Heart left ventricle (tissue), 16 donors: ENCODE measurements at regions not wholly inside any gene's neighbourhood (a gene's known extent, or its start where the extent isn't known, plus 50 kb on each side); places are given as distances from the start of the nearest gene placed in this dataset.

ENCODE experiments used
- ATAC-seq, 4 donors: fragments of 200-7000 bp; cut with Tn5 transposase; one replicate each; pipeline ENCODE4 v1.9.1; 2020 to 2022; ENCODE audit warnings: moderate library complexity in 4 of 4, mild to moderate bottlenecking in 3 of 4, moderate number of reproducible peaks in 1 of 4
- DNase-seq, 5 donors: peaks; one replicate each; pipeline ENCODE4 v3.0.0-alpha.2; 2020
- H3K27ac ChIP-seq, 12 donors: fragments of 200-600 bp; sonication (generic) in 4 of 12; one replicate each; pipeline versions ENCODE4 v1.5.0 to v1.8.0; 2016 to 2022; ENCODE audit warnings: mild to moderate bottlenecking in 2 of 12
- H3K27me3 ChIP-seq, 9 donors: fragments of 200-600 bp; sonication (generic) in 2 of 9; one replicate each; pipeline versions ENCODE4 v1.5.1 to v1.8.0; 2016 to 2022; ENCODE audit warnings: mild to moderate bottlenecking in 3 of 9
- H3K36me3 ChIP-seq, 9 donors: fragments of 200-600 bp; sonication (generic) in 2 of 9; one replicate each; pipeline versions ENCODE4 v1.5.0 to v1.8.0; 2018 to 2022; ENCODE audit warnings: mild to moderate bottlenecking in 2 of 9
- H3K4me1 ChIP-seq, 12 donors: fragments of 200-600 bp; sonication (generic) in 4 of 12; one replicate each; pipeline versions ENCODE4 v1.5.0 to v1.8.0; 2016 to 2022; ENCODE audit warnings: mild to moderate bottlenecking in 3 of 12
- H3K4me3 ChIP-seq, 12 donors: fragments of 200-600 bp; sonication (generic) in 4 of 12; one replicate each; pipeline versions ENCODE4 v1.5.0 to v1.8.0; 2017 to 2022; ENCODE audit warnings: mild to moderate bottlenecking in 9 of 12, moderate library complexity in 4 of 12
- H3K9me3 ChIP-seq, 12 donors: fragments of 200-600 bp; sonication (generic) in 4 of 12; one replicate each; pipeline versions ENCODE4 v1.5.0 to v1.8.0; 2016 to 2022; ENCODE audit warnings: mild to moderate bottlenecking in 1 of 12
- CTCF ChIP-seq, 12 donors: fragments of 200-600 bp; sonication (generic) in 4 of 12; IDR thresholded peaks; one replicate each; pipeline versions ENCODE4 v1.5.0 to v1.8.0; 2018 to 2022; ENCODE audit warnings: antibody characterized with exemption in 12 of 12, mild to moderate bottlenecking in 5 of 12
- POLR2A ChIP-seq, 2 donors: fragments of 450-650 bp; IDR thresholded peaks; one replicate each; pipeline ENCODE4 v1.6.1; 2017; ENCODE audit warnings: antibody characterized with exemption in 2 of 2, mild to moderate bottlenecking in 2 of 2, moderate library complexity in 2 of 2
- WGBS, 4 donors: extraction: QIAGEN DNeasy Blood & Tissue Kit in 2 of 4; methylation state at CpG; one replicate each; pipeline versions ENCODE4 v1.1.5 to v1.1.7; 2013 to 2018; 5-methylcytosine and 5-hydroxymethylcytosine counted together
- intact Hi-C, 10 donors: fragments of 100-400 bp; cut with DNase I; formaldehyde crosslinking; loops; one replicate each; pipeline versions ENCODE4 v1.11.1 to v1.14.2; 2022
- donor health status: ischemic (EF 13 %, LVEDD 7.1; RV severe dilation, severe dysfunction).
- donor health status: healthy with polysubstance abuse.
- donor health status: DM: no; HTN: yes; CAD: no.
- donor health status: DM: no; HTN: no; CAD: no.
- donor health status: ischemic (EF 25% LVEDD 6.9; RV normal size, moderate dysfunction).
- donor health status: ischemic (EF 25% LVEDD 5.7; RV mildly dilated, moderate dysfunction).
- donor health status: healthy.
- donor health status: DM: yes; HTN: yes; CAD: no.
- donor health status: ischemic (EF 35%, LVEDD 5.7; RV mildly dilated, moderate dysfunction).
- donor health status: nonischemic (EF 11% LVEDD 7.7; RV severe dilation, severe dysfunction).
- donor health status: DM: yes; HTN: yes; CAD: no.
- donor health status: PGD.
- donor health status: ischemic (EF 29% LVEDD 5.4; RV normal size, mild dysfunction).
- donor health status: nonischemic (EF 23%, LVEDD 6.1; RV moderate dilation, normal function).

GRCh38 chr5:21661184-21661583 lies 1192.0 kb downstream of the CDH12 start:
- H3K27ac ChIP-seq: no peak overlapping the region
- intact Hi-C loops: no loop called here
- no peaks in the 10 kb centered on the region for H3K27me3 ChIP-seq
- DNase-seq: no peak
- no peak overlapping the region for H3K4me3 ChIP-seq
- peaks cover 0 to 3% (median 0%) of the 10 kb centered on the region in 12 donors for H3K9me3 ChIP-seq
- 69 to 82% (median 72%) methylated on average over 2 of the region's 2 CpGs for WGBS, 4 donors
- no peaks in the 10 kb centered on the region for H3K36me3 ChIP-seq
- no peaks in the 10 kb centered on the region for H3K4me1 ChIP-seq
- TF ChIP-seq POLR2A (IDR thresholded peaks at IDR 0.05): no peak
- TF ChIP-seq CTCF (IDR thresholded peaks at IDR 0.05): no peak
- ATAC-seq: no peak

GRCh38 chr5:21654556-21654955 lies 1198.6 kb downstream of the CDH12 start:
- H3K4me1 ChIP-seq: no peaks in the 10 kb centered on the region
- no peak for DNase-seq

GRCh38 chr5:21649969-21650368 lies 1203.2 kb downstream of the CDH12 start:
- WGBS, 4 donors: 34 to 50% (median 44%) methylated on average over 3 of the region's 3 CpGs
- Histone ChIP-seq H3K27me3 (no peaks in the 10 kb centered on the region), H3K27ac (no peak overlapping the region), H3K9me3 (no peaks in the 10 kb centered on the region), H3K36me3 (no peaks in the 10 kb centered on the region), H3K4me3 (no peak overlapping the region), H3K4me1 (no peaks in the 10 kb centered on the region)
- intact Hi-C loops: no loop called here
- no peak for ATAC-seq
- no peak for TF ChIP-seq POLR2A (IDR thresholded peaks at IDR 0.05)
- TF ChIP-seq CTCF (IDR thresholded peaks at IDR 0.05): no peak
- DNase-seq: no peak

More at GRCh38 chr5:21654556-21654955, 1198.6 kb downstream of the CDH12 start:
- H3K27ac ChIP-seq: no peak overlapping the region
- no peak overlapping the region for H3K4me3 ChIP-seq
- no peaks in the 10 kb centered on the region for H3K27me3 ChIP-seq
- TF ChIP-seq POLR2A (IDR thresholded peaks at IDR 0.05): no peak
- no peak for TF ChIP-seq CTCF (IDR thresholded peaks at IDR 0.05)
- WGBS, 4 donors: 61 to 77% (median 67%) methylated on average over 2 of the region's 2 CpGs
- intact Hi-C loops: no loop called here
- H3K9me3 ChIP-seq: no peaks in the 10 kb centered on the region
- no peaks in the 10 kb centered on the region for H3K36me3 ChIP-seq
- no peak for ATAC-seq

- intact Hi-C loops: no loop called here
- TF ChIP-seq POLR2A (IDR thresholded peaks at IDR 0.05): no peak
- TF ChIP-seq CTCF (IDR thresholded peaks at IDR 0.05): no peak
- Histone ChIP-seq H3K27me3 (no peaks in the 10 kb centered on the region), H3K36me3 (no peaks in the 10 kb centered on the region), H3K4me3 (no peak overlapping the region), H3K4me1 (no peaks in the 10 kb centered on the region), H3K9me3 (no peaks in the 10 kb centered on the region), H3K27ac (no peak overlapping the region)
- ATAC-seq (no peak), DNase-seq (no peak)
- WGBS, 4 donors: 63 to 68% (median 68%) methylated on average over 2 of the region's 2 CpGs
Observed at GRCh38 chr5:21646469-21646868, 1206.7 kb downstream of the CDH12 start.
